ENCODE measurements at regions not wholly inside any gene's neighbourhood (a gene's known extent, or its start where the extent isn't known, plus 50 kb on each side); places are given as distances from the start of the nearest gene placed in this dataset.

GRCh38 chrX:7706032-7706431 is 136.9 kb upstream of the VCX start:
- DNase-seq (ENCODE audit: low spot score): no peak
- TF ChIP-seq, protein P1, sequence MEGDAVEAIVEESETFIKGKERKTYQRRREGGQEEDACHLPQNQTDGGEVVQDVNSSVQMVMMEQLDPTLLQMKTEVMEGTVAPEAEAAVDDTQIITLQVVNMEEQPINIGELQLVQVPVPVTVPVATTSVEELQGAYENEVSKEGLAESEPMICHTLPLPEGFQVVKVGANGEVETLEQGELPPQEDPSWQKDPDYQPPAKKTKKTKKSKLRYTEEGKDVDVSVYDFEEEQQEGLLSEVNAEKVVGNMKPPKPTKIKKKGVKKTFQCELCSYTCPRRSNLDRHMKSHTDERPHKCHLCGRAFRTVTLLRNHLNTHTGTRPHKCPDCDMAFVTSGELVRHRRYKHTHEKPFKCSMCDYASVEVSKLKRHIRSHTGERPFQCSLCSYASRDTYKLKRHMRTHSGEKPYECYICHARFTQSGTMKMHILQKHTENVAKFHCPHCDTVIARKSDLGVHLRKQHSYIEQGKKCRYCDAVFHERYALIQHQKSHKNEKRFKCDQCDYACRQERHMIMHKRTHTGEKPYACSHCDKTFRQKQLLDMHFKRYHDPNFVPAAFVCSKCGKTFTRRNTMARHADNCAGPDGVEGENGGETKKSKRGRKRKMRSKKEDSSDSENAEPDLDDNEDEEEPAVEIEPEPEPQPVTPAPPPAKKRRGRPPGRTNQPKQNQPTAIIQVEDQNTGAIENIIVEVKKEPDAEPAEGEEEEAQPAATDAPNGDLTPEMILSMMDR (IDR thresholded peaks at IDR 0.05; ENCODE audit: extremely low read depth, missing control alignments): no peak

DNA sequence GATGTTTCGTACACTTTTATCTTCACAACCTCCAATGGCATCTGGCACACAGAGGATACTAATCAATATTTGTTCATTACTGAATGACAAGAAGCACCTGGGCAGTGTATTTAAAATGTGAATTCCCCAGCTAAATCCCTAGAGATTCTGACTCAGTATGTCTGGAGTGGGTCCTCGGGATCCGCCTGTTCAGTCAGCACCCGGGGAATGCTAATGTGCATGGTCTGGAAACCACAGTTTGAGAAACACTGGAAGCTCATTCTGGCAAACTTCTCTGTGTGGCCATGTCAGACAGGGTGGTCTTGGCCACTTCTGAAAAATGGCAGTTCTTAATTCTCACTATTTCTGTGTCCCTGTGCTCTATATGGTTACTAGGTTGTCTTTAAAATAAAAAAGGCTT is 138.8 kb upstream of the VCX start:
- no peak for DNase-seq (ENCODE audit: low spot score)
- TF ChIP-seq, protein P1 (IDR thresholded peaks at IDR 0.05; ENCODE audit: extremely low read depth, missing control alignments): no peak

GRCh38 chrX:7698248-7698647 is 144.7 kb upstream of the VCX start:
- no peak for DNase-seq (ENCODE audit: low spot score)
- TF ChIP-seq, protein P1 (IDR thresholded peaks at IDR 0.05; ENCODE audit: extremely low read depth, missing control alignments): no peak

GRCh38 chrX:7690842-7691241 is 152.1 kb upstream of the VCX start:
- no peak for DNase-seq (ENCODE audit: low spot score)
- TF ChIP-seq, protein P1 (IDR thresholded peaks at IDR 0.05; ENCODE audit: extremely low read depth, missing control alignments): no peak

DNA sequence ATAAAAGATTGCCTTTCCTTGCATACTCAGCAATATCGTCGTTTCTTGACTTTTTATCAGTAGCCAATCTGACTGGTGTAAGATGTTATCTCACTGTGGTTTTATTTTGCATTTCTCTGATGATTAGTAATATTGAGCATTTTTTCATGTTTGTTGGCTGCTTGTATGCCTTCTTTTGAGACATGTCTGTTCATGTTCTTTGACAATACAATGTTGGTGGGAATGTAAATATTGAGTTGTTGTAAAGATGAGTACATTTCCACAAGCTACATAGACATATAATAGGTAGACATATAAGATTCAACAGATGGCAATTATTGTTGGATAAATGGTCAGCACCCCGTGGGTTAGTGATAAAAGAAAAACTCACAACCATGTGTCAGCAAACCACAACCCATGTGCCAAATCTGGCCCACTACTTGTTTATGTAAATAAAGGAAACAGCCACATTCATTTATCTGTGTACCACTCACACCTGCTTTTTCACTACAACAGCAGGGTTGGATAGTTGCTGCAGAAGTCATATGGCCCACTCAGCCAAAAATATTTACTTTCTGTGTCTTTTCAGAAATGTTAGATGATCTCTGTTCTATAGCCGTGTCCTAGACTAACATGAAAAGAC is 153.1 kb upstream of the VCX start:
- no peak for DNase-seq (ENCODE audit: low spot score)
- TF ChIP-seq, protein P1 (IDR thresholded peaks at IDR 0.05; ENCODE audit: extremely low read depth, missing control alignments): no peak

GRCh38 chrX:7680181-7680580 is 162.8 kb upstream of the VCX start:
- TF ChIP-seq, protein P1 (IDR thresholded peaks at IDR 0.05; ENCODE audit: extremely low read depth, missing control alignments): no peak
- DNase-seq (ENCODE audit: low spot score): no peak

DNA sequence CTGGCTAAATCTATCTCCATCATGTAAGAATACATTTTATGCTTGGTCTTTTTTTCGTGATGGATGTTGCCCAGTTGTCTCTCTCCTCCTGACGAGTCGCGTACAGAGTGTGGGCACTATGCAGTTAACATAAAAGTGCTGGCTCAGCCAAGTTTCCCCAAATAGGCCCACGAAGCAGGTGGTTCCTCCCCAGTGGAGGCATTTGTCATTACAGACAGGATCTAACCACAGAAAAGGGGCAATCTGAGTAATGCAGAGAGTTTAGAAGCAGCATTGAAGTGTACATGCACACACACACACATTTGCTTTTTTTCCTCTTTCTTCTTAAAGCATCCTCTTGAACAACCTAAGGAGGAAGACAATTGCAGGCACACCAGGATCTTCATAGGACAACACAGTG is 188.7 kb upstream of the VCX start:
- TF ChIP-seq, protein P1 (IDR thresholded peaks at IDR 0.05; ENCODE audit: extremely low read depth, missing control alignments): no peak
- no peak for DNase-seq (ENCODE audit: low spot score)
